Astrocyte (in vitro differentiated cells and primary cell): ENCODE measurements at regions not wholly inside any gene's neighbourhood (a gene's known extent, or its start where the extent isn't known, plus 50 kb on each side); places are given as distances from the start of the nearest gene placed in this dataset.

ENCODE experiments used
- DNase-seq: peaks from one replicate; pipeline ENCODE4 v3.0.0-alpha.2; 2010; ENCODE audit warnings: low read depth
- FAIRE-seq: peaks from 2 replicates; lab custom pipeline; 2011; peaks lifted over from hg19 to GRCh38; lab: Jason Lieb, UNC
- H2AFZ ChIP-seq: 2 replicates; pipeline ENCODE4 v1.6.0; 2012; ENCODE audit warnings: low read depth, low read length, inconsistent platforms
- H3K27ac ChIP-seq: 2 replicates; pipeline ENCODE4 v1.5.1; 2011; ENCODE audit warnings: low read depth, low read length, inconsistent platforms
- H3K27me3 ChIP-seq: 2 replicates; pipeline ENCODE4 v1.6.0; 2011; ENCODE audit warnings: low read length, inconsistent platforms; ENCODE audit not compliant: insufficient read depth
- H3K36me3 ChIP-seq: 2 replicates; pipeline ENCODE4 v1.5.1; 2011; ENCODE audit warnings: low read length, inconsistent platforms; ENCODE audit not compliant: insufficient read depth
- H3K4me1 ChIP-seq: 2 replicates; pipeline ENCODE4 v1.5.1; 2011; ENCODE audit warnings: low read length, inconsistent platforms; ENCODE audit not compliant: insufficient read depth
- H3K4me2 ChIP-seq: 2 replicates; pipeline ENCODE4 v1.6.0; 2012; ENCODE audit warnings: low read length, inconsistent platforms
- H3K4me3 ChIP-seq: 2 replicates; pipeline ENCODE4 v1.5.1; 2011; ENCODE audit warnings: low read depth, mild to moderate bottlenecking, low read length, inconsistent platforms; ENCODE audit not compliant: insufficient read depth
- H3K79me2 ChIP-seq: 2 replicates; pipeline ENCODE4 v1.6.0; 2012; ENCODE audit warnings: mild to moderate bottlenecking, low read length, inconsistent platforms; ENCODE audit not compliant: insufficient read depth
- H3K9ac ChIP-seq: 2 replicates; pipeline ENCODE4 v1.6.0; 2012; ENCODE audit warnings: mild to moderate bottlenecking, low read length, inconsistent platforms
- H3K9me3 ChIP-seq: 2 replicates; pipeline ENCODE4 v1.5.1; 2012; ENCODE audit warnings: low read depth, mild to moderate bottlenecking, low read length, inconsistent platforms; ENCODE audit not compliant: insufficient read depth
- H4K20me1 ChIP-seq: 2 replicates; pipeline ENCODE4 v1.6.0; 2012; ENCODE audit warnings: low read length, inconsistent platforms; ENCODE audit not compliant: insufficient read depth
- H3K27ac Mint-ChIP-seq: one replicate; pipeline ENCODE4 v1.8.0; 2021; ENCODE audit warnings: mild to moderate bottlenecking, mixed read lengths; ENCODE audit not compliant: unreplicated experiment
- H3K27me3 Mint-ChIP-seq: one replicate; pipeline ENCODE4 v1.8.0; 2021; ENCODE audit warnings: low read depth, mixed read lengths; ENCODE audit not compliant: unreplicated experiment
- H3K36me3 Mint-ChIP-seq: one replicate; pipeline ENCODE4 v1.8.0; 2021; ENCODE audit warnings: low read depth, mixed read lengths; ENCODE audit not compliant: unreplicated experiment
- H3K4me1 Mint-ChIP-seq: one replicate; pipeline ENCODE4 v1.8.0; 2021; ENCODE audit warnings: low read depth, mixed read lengths; ENCODE audit not compliant: unreplicated experiment
- H3K4me3 Mint-ChIP-seq: one replicate; pipeline ENCODE4 v1.8.0; 2021; ENCODE audit warnings: mild to moderate bottlenecking, moderate library complexity, mixed read lengths; ENCODE audit not compliant: unreplicated experiment
- H3K9me3 Mint-ChIP-seq: one replicate; pipeline ENCODE4 v1.8.0; 2021; ENCODE audit warnings: mild to moderate bottlenecking, mixed read lengths; ENCODE audit not compliant: unreplicated experiment
- EZH2 ChIP-seq: IDR thresholded peaks from 2 replicates; pipeline ENCODE4 v1.6.1; 2012; ENCODE audit warnings: mild to moderate bottlenecking, low read length, inconsistent platforms; ENCODE audit not compliant: insufficient read depth
- TF ChIP-seq, protein P1 (sequence below): IDR thresholded peaks from 2 replicates; pipeline ENCODE4 v1.5.1; 2011; ENCODE audit warnings: low read depth, mild to moderate bottlenecking, inconsistent platforms, low read length, moderate library complexity; ENCODE audit not compliant: insufficient read depth

DNA sequence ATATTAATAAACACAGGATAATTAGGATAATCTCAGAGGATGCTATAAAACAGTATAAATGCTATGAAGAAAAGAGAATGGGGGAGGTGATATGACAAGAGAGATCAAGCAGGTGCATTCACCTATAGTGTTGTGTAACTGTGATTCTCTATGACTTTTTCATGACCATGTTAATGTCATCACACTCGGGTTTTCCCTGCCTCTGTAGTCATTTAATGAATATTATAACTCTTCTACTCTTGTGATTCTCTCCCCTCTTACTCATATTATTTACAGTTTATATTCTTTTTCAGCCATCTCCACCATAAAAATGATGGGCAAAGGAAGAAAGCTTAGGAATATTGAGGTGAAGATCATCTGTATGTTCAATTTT lies 106.9 kb upstream of the SGK1 start:
- H3K4me3 ChIP-seq, result no peak overlapping the region
- H3K9ac ChIP-seq, result no peak overlapping the region
- no peak overlapping the region for H3K4me2 ChIP-seq
- H3K4me3 Mint-ChIP-seq, result no peak overlapping the region
- H3K4me1 ChIP-seq, result peaks cover 46% of the 10 kb centered on the region
- no peak overlapping the region for H2AFZ ChIP-seq
- peaks cover 38% of the 10 kb centered on the region for H3K4me1 Mint-ChIP-seq
- H3K36me3 ChIP-seq, result no peaks in the 10 kb centered on the region
- DNase-seq, result no peak
- H3K27me3 Mint-ChIP-seq, result no peaks in the 10 kb centered on the region
- H3K79me2 ChIP-seq, result no peaks in the 10 kb centered on the region
- H3K9me3 ChIP-seq, result no peaks in the 10 kb centered on the region
- no peaks in the 10 kb centered on the region for H4K20me1 ChIP-seq
- peaks cover 1% of the 10 kb centered on the region for H3K36me3 Mint-ChIP-seq
- FAIRE-seq, result no peak
- peaks cover 6% of the 10 kb centered on the region for H3K9me3 Mint-ChIP-seq
- peak overlapping the region; percentile 15 for H3K27ac ChIP-seq
- no peaks in the 10 kb centered on the region for H3K27me3 ChIP-seq
- peak overlapping the region; percentile 34 for H3K27ac Mint-ChIP-seq
- no peak for TF ChIP-seq EZH2
- TF ChIP-seq, protein P1, sequence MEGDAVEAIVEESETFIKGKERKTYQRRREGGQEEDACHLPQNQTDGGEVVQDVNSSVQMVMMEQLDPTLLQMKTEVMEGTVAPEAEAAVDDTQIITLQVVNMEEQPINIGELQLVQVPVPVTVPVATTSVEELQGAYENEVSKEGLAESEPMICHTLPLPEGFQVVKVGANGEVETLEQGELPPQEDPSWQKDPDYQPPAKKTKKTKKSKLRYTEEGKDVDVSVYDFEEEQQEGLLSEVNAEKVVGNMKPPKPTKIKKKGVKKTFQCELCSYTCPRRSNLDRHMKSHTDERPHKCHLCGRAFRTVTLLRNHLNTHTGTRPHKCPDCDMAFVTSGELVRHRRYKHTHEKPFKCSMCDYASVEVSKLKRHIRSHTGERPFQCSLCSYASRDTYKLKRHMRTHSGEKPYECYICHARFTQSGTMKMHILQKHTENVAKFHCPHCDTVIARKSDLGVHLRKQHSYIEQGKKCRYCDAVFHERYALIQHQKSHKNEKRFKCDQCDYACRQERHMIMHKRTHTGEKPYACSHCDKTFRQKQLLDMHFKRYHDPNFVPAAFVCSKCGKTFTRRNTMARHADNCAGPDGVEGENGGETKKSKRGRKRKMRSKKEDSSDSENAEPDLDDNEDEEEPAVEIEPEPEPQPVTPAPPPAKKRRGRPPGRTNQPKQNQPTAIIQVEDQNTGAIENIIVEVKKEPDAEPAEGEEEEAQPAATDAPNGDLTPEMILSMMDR, result no peak

DNA sequence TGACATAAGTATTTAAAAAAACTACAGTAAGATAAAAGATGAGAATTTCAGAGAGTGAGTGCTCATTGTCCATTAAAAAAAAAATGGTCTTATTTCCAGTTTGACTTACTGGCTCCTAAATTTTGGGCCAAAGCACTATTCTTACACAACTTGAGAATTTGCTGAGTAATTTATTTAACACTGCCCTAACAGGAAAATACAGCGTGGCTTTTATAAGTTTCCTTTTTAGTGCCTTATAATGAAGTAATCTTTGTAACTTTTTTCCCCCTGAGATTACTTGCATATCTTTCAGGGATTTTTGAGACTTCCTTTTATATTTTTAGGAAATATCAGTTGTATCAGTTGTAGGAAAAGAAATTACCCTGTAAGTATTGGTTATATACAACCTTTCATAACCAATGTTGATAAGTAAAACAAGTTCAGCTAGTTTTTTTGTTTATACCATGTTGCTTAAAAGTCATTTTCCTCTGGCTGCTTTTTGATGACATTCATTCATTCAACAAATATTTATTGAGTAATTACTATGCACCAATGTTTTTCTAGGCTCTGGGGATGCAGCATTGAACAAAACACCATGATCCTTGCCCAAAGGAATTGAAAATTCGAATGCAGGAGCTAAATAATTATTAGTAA lies 106.4 kb upstream of the SGK1 start:
- Mint-ChIP-seq H3K4me3 (no peak overlapping the region), H3K27me3 (no peaks in the 10 kb centered on the region), H3K9me3 (peaks cover 6% of the 10 kb centered on the region), H3K36me3 (peaks cover 1% of the 10 kb centered on the region), H3K4me1 (peaks cover 39% of the 10 kb centered on the region), H3K27ac (peak overlapping the region; percentile 34)
- H3K27me3 ChIP-seq, result no peaks in the 10 kb centered on the region
- H3K36me3 ChIP-seq, result no peaks in the 10 kb centered on the region
- H3K4me2 ChIP-seq, result no peak overlapping the region
- TF ChIP-seq, protein P1, result no peak
- no peak for TF ChIP-seq EZH2
- FAIRE-seq (no peak), DNase-seq (no peak)
- no peaks in the 10 kb centered on the region for H3K79me2 ChIP-seq
- H3K9ac ChIP-seq, result no peak overlapping the region
- no peaks in the 10 kb centered on the region for H4K20me1 ChIP-seq
- peaks cover 51% of the 10 kb centered on the region for H3K4me1 ChIP-seq
- H3K4me3 ChIP-seq, result no peak overlapping the region
- no peaks in the 10 kb centered on the region for H3K9me3 ChIP-seq
- peak overlapping the region; percentile 99 for H3K27ac ChIP-seq
- H2AFZ ChIP-seq, result no peak overlapping the region
